Transverse colon (tissue), 4 donors: ENCODE measurements at regions not wholly inside any gene's neighbourhood (a gene's known extent, or its start where the extent isn't known, plus 50 kb on each side); places are given as distances from the start of the nearest gene placed in this dataset.

Experiments used
- DNase-seq: peaks from one replicate; pipeline ENCODE4 v3.0.0-alpha.2; 2019
- H3K27ac ChIP-seq, 4 donors: fragments of 200-600 bp; sonication (generic); 2 replicates each; pipeline ENCODE4 v1.5.1; 2016 to 2018; ENCODE audit warnings: inconsistent platforms in 4 of 4
- H3K27me3 ChIP-seq: fragments of 200-600 bp; sonication (generic); 2 replicates; pipeline ENCODE4 v1.5.1; 2017; ENCODE audit warnings: inconsistent platforms
- H3K36me3 ChIP-seq, 4 donors: fragments of 200-600 bp; sonication (generic); 2 replicates each; pipeline ENCODE4 v1.5.1; 2017 to 2019; ENCODE audit warnings: inconsistent platforms in 4 of 4
- H3K4me1 ChIP-seq, 4 donors: fragments of 200-600 bp; sonication (generic); 2 replicates each; pipeline ENCODE4 v1.5.1; 2017 to 2020; ENCODE audit warnings: inconsistent platforms in 4 of 4
- H3K4me3 ChIP-seq, 4 donors: fragments of 200-600 bp; sonication (generic); 1 replicate in 1 of 4; 2 replicates in 3 of 4; pipeline versions ENCODE4 v1.5.1 to v1.6.1; 2017 to 2019; ENCODE audit warnings: inconsistent platforms in 4 of 4
- H3K9me3 ChIP-seq, 2 donors: fragments of 200-600 bp; sonication (generic); 2 replicates each; pipeline ENCODE4 v1.5.1; 2017 to 2019; ENCODE audit warnings: inconsistent platforms in 2 of 2
- EP300 ChIP-seq: sonication (generic); formaldehyde crosslinking; IDR thresholded peaks from one replicate; pipeline ENCODE4 v1.6.1; 2017; ENCODE audit warnings: antibody characterized with exemption, low read depth
- POLR2A ChIP-seq: fragments of 450-650 bp; IDR thresholded peaks from one replicate; pipeline ENCODE4 v1.6.1; 2016; ENCODE audit warnings: antibody characterized with exemption, mild to moderate bottlenecking, moderate library complexity
- POLR2AphosphoS5 ChIP-seq, 3 donors: sonication (generic); formaldehyde crosslinking; IDR thresholded peaks; one replicate each; pipeline ENCODE4 v1.6.1; 2016; ENCODE audit warnings: antibody characterized with exemption in 3 of 3
- WGBS, 2 donors: methylation state at CpG; one replicate each; pipeline ENCODE4 v1.1.5; 2018; ENCODE audit warnings: low coverage in 1 of 2; 5-methylcytosine and 5-hydroxymethylcytosine counted together
- in situ Hi-C, 4 donors: fragments of 200-750 bp; cut with MboI; loops; one replicate each; pipeline versions ENCODE4 v1.15.0 to v1.15.1; 2017; ENCODE audit warnings: low sequenced_read_pairs in 3 of 4, low pct_ligation_motif_present in 1 of 4, low pct_unique_long_range_greater_than_20kb in 1 of 4
- intact Hi-C: fragments of 100-400 bp; cut with DNase I; formaldehyde crosslinking; loops from one replicate; pipeline ENCODE4 v1.15.1; 2023; ENCODE audit warnings: low total_unique reads
- TF ChIP-seq, protein P1 (sequence below), 5 experiments: fragments of 200-600 bp in 3 of 5; fragments of 450-650 bp in 2 of 5; sonication (generic) in 3 of 5; IDR thresholded peaks; 1 replicate in 2 of 5; 2 replicates in 3 of 5; pipeline ENCODE4 v1.5.1; 2016 to 2017; ENCODE audit warnings: antibody characterized with exemption in 5 of 5, inconsistent platforms in 3 of 5, mild to moderate bottlenecking in 2 of 5, moderate library complexity in 1 of 5

DNA sequence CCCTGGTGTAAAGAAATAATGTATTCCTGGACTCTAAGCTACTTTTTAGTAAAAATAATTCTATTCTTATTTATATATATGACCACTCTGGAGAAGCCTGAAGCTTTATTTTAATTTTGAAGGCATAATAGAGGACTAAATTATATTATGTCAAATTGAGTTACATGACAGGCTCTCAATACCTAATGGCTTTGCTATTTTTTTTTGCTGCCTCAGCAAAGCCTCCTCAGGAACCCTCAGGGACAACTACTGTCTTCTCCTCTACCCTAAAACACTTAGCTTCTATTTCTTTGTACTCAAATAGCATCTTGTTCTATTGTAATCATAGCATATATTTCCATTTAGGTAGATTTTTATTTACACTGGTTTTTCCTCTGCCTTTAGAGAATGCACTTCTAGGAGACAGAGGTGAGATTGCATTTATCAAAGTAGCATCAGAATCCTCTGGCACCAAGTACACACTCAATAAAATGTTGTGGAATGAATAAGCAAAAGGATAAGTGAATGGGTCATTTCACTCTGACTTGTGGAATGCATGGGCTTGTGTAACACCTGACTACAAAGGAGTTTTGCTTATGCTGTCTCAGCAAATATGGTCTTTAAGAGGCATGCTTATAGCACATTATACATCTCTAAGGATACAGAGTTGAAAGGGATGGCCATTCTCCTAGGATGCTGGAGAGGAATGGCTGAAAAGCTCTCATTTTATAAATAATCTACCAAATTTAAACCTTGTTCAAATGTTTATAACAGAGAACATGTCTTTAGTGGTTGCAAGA is 605.2 kb downstream of the KCNJ2 start:
- Histone ChIP-seq H3K9me3 (no peaks in the 10 kb centered on the region), H3K4me3 (no peak overlapping the region), H3K36me3 (no peaks in the 10 kb centered on the region), H3K4me1 (no peaks in the 10 kb centered on the region), H3K27me3 (no peaks in the 10 kb centered on the region), H3K27ac (no peak overlapping the region)
- DNase-seq, result no peak
- TF ChIP-seq POLR2AphosphoS5 (IDR thresholded peaks at IDR 0.05) (no peak), EP300 (no peak), POLR2A (no peak)
- TF ChIP-seq, protein P1, sequence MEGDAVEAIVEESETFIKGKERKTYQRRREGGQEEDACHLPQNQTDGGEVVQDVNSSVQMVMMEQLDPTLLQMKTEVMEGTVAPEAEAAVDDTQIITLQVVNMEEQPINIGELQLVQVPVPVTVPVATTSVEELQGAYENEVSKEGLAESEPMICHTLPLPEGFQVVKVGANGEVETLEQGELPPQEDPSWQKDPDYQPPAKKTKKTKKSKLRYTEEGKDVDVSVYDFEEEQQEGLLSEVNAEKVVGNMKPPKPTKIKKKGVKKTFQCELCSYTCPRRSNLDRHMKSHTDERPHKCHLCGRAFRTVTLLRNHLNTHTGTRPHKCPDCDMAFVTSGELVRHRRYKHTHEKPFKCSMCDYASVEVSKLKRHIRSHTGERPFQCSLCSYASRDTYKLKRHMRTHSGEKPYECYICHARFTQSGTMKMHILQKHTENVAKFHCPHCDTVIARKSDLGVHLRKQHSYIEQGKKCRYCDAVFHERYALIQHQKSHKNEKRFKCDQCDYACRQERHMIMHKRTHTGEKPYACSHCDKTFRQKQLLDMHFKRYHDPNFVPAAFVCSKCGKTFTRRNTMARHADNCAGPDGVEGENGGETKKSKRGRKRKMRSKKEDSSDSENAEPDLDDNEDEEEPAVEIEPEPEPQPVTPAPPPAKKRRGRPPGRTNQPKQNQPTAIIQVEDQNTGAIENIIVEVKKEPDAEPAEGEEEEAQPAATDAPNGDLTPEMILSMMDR (IDR thresholded peaks at IDR 0.05), result no peak
- intact Hi-C loops, result no loop called here
- in situ Hi-C loops, result no loop called here

DNA sequence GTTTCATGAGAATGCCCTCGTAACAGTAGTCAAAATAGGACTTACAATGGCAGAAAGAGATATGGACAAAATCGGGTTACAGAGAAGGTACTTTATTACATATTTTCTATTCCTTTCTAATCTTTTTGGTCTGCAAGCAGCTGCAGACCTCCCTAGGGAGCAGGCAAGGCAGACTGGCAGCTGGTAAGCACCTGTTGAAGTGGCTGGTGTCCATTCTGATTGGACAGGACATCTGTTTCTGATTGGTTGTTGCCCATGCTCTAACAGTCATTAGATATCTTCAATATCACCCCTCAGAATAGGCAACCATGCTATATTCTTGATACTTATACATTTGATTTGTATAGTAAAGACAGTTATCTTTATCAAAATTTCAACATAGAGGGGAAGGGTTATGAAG is 606.3 kb downstream of the KCNJ2 start:
- Histone ChIP-seq H3K4me3 (no peak overlapping the region), H3K9me3 (no peaks in the 10 kb centered on the region), H3K27me3 (no peaks in the 10 kb centered on the region), H3K4me1 (no peaks in the 10 kb centered on the region), H3K27ac (no peak overlapping the region), H3K36me3 (no peaks in the 10 kb centered on the region)
- intact Hi-C loops, result no loop called here
- 62 to 74% methylated on average over 2 of the region's 2 CpGs for WGBS, 2 donors
- TF ChIP-seq POLR2AphosphoS5 (IDR thresholded peaks at IDR 0.05), result no peak
- TF ChIP-seq, protein P1 (IDR thresholded peaks at IDR 0.05), result no peak
- no peak for TF ChIP-seq EP300
- TF ChIP-seq POLR2A, result no peak
- no peak for DNase-seq
- in situ Hi-C loops, result no loop called here

DNA sequence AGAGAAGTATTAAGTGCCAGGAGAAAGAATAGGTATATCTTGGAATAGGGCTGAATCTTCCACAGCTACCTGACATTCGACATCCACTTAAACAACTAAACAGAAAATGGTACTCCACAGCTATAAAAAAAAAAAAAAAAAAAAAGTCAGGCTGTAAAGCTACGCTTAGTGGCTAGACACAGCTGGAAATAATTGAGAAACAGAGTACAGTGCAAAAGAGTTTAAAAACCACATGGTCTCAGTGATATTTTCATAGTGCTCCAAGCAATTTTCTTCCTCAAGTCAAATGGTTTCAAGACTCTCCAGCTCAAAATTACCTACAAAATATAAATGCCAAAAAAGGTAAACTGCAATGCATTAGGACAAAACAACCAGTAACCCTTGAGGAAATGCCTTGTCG is 607.1 kb downstream of the KCNJ2 start:
- in situ Hi-C loops, result no loop called here
- Histone ChIP-seq H3K4me1 (no peaks in the 10 kb centered on the region), H3K27ac (no peak overlapping the region), H3K9me3 (no peaks in the 10 kb centered on the region), H3K27me3 (no peaks in the 10 kb centered on the region), H3K36me3 (no peaks in the 10 kb centered on the region), H3K4me3 (no peak overlapping the region)
- no peak for DNase-seq
- TF ChIP-seq POLR2AphosphoS5 (IDR thresholded peaks at IDR 0.05), result no peak
- TF ChIP-seq, protein P1 (IDR thresholded peaks at IDR 0.05), result no peak
- intact Hi-C loops, result no loop called here
- 67 to 84% methylated on average over 3 of the region's 3 CpGs for WGBS, 2 donors

DNA sequence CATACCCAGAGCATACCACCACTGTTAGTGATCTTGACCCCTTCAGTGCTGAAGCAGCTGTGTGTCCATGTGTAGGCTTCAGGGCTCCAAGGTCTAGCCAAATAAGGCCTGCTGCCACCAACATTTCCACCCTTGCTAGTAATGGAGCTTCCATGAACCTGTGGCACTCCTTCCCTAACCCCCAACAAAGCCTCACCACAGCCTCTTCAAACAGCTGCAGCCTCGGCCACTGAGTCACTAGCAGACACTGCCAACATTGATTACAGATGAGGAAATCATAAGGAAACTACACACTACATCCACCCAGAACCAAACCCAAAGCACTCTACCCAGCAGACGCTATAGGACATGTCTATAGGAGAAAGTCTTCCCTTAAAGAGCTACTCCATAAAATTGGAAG is 610.7 kb downstream of the KCNJ2 start:
- H3K4me3 ChIP-seq, result no peak overlapping the region
- no peaks in the 10 kb centered on the region for H3K4me1 ChIP-seq
- in situ Hi-C loops, result no loop called here
- H3K27me3 ChIP-seq, result no peaks in the 10 kb centered on the region
- no peak overlapping the region for H3K27ac ChIP-seq
- DNase-seq, result no peak
- no peaks in the 10 kb centered on the region for H3K9me3 ChIP-seq
- intact Hi-C loops, result no loop called here
- no peaks in the 10 kb centered on the region for H3K36me3 ChIP-seq
- 79 to 83% methylated on average over 1 to 2 of the region's 2 CpGs for WGBS, 2 donors
- TF ChIP-seq EP300 (no peak), POLR2AphosphoS5 (IDR thresholded peaks at IDR 0.05) (no peak), POLR2A (no peak)
- TF ChIP-seq, protein P1 (IDR thresholded peaks at IDR 0.05), result no peak
